ENCODE measurements at regions not wholly inside any gene's neighbourhood (a gene's known extent, or its start where the extent isn't known, plus 50 kb on each side); places are given as distances from the start of the nearest gene placed in this dataset.

- DNase-seq (ENCODE audit: low read depth), result peak; percentile 24
Measured at GRCh38 chr16:86214326-86215232, 295.7 kb upstream of the FOXF1 start.

- no peak for DNase-seq (ENCODE audit: low read depth)
Measured at GRCh38 chr16:86215233-86215978, 294.9 kb upstream of the FOXF1 start.

GRCh38 chr16:86215979-86216585, 294.2 kb upstream of the FOXF1 start:
- no peak for DNase-seq (ENCODE audit: low read depth)

- DNase-seq (ENCODE audit: low read depth), result no peak
Measured at GRCh38 chr16:86216591-86216990, 293.7 kb upstream of the FOXF1 start.

- no peak for DNase-seq (ENCODE audit: low read depth)
Measured at GRCh38 chr16:86217001-86217890, 293.1 kb upstream of the FOXF1 start.

- no peak for DNase-seq (ENCODE audit: low read depth)
Measured at GRCh38 chr16:86217891-86218270, 292.4 kb upstream of the FOXF1 start.

- DNase-seq (ENCODE audit: low read depth), result no peak
Measured at GRCh38 chr16:86218479-86219170, 291.7 kb upstream of the FOXF1 start.

- peak; percentile 99 for DNase-seq (ENCODE audit: low read depth)
Measured at GRCh38 chr16:86219655-86220445, 290.5 kb upstream of the FOXF1 start.

GRCh38 chr16:86220561-86220960, 289.8 kb upstream of the FOXF1 start:
- peak; percentile 85 for DNase-seq (ENCODE audit: low read depth)

- DNase-seq (ENCODE audit: low read depth), result peak; percentile 84
Measured at GRCh38 chr16:86221085-86221484, 289.2 kb upstream of the FOXF1 start.

- peak; percentile 37 for DNase-seq (ENCODE audit: low read depth)
Measured at GRCh38 chr16:86222547-86222946, 287.8 kb upstream of the FOXF1 start.

- DNase-seq (ENCODE audit: low read depth), result peak; percentile 94
Measured at GRCh38 chr16:86222965-86223551, 287.3 kb upstream of the FOXF1 start.

GRCh38 chr16:86224126-86224525, 286.2 kb upstream of the FOXF1 start:
- DNase-seq (ENCODE audit: low read depth), result no peak

GRCh38 chr16:86224629-86225028, 285.7 kb upstream of the FOXF1 start:
- no peak for DNase-seq (ENCODE audit: low read depth)

GRCh38 chr16:86225905-86226371, 284.4 kb upstream of the FOXF1 start:
- DNase-seq (ENCODE audit: low read depth), result no peak

GRCh38 chr16:86227041-86227440, 283.3 kb upstream of the FOXF1 start:
- DNase-seq (ENCODE audit: low read depth), result no peak

GRCh38 chr16:86227801-86228200, 282.5 kb upstream of the FOXF1 start:
- DNase-seq (ENCODE audit: low read depth), result peak; percentile 87

GRCh38 chr16:86228713-86229112, 281.6 kb upstream of the FOXF1 start:
- no peak for DNase-seq (ENCODE audit: low read depth)

- no peak for DNase-seq (ENCODE audit: low read depth)
Measured at GRCh38 chr16:86229283-86229682, 281.0 kb upstream of the FOXF1 start.

Data from fibroblast of gingiva (primary cell).